ENCODE measurements at regions not wholly inside any gene's neighbourhood (a gene's known extent, or its start where the extent isn't known, plus 50 kb on each side); places are given as distances from the start of the nearest gene placed in this dataset.

- H3K4me3 ChIP-seq (ENCODE audit: control insufficient read depth, low read depth, low read length), result no peak overlapping the region
- TF ChIP-seq, protein P1, sequence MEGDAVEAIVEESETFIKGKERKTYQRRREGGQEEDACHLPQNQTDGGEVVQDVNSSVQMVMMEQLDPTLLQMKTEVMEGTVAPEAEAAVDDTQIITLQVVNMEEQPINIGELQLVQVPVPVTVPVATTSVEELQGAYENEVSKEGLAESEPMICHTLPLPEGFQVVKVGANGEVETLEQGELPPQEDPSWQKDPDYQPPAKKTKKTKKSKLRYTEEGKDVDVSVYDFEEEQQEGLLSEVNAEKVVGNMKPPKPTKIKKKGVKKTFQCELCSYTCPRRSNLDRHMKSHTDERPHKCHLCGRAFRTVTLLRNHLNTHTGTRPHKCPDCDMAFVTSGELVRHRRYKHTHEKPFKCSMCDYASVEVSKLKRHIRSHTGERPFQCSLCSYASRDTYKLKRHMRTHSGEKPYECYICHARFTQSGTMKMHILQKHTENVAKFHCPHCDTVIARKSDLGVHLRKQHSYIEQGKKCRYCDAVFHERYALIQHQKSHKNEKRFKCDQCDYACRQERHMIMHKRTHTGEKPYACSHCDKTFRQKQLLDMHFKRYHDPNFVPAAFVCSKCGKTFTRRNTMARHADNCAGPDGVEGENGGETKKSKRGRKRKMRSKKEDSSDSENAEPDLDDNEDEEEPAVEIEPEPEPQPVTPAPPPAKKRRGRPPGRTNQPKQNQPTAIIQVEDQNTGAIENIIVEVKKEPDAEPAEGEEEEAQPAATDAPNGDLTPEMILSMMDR (conservative IDR thresholded peaks at IDR 0.05; ENCODE audit: control insufficient read depth, insufficient read depth, low read depth, low read length), result no peak
- no peak for DNase-seq (ENCODE audit: low read depth)
Measured at GRCh38 chr2:51880153-51880552, 848.2 kb upstream of the NRXN1 start.

DNA sequence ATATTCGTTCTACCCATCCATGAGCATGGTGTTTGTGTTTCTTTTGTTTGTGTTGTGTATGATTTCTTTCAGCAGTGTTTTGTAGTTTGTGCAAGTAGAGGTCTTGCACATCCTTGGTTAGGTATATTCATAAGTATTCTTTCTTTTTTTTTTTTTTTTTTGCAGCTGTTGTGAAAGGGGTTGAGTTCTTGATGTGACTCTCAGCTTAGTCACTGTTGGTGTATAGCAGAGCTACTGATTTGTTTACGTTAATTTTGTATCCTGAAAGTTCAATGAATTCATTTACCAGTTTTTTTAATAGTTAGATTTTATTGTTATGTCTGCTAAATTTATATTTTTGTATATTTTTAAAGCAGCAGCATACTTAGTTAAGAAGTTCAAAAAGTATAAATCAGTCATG is 834.4 kb upstream of the NRXN1 start:
- TF ChIP-seq, protein P1 (conservative IDR thresholded peaks at IDR 0.05; ENCODE audit: control insufficient read depth, insufficient read depth, low read depth, low read length), result no peak
- DNase-seq (ENCODE audit: low read depth), result peak; percentile 57
- H3K4me3 ChIP-seq (ENCODE audit: control insufficient read depth, low read depth, low read length), result no peak overlapping the region

- no peak overlapping the region for H3K4me3 ChIP-seq (ENCODE audit: control insufficient read depth, low read depth, low read length)
- no peak for DNase-seq (ENCODE audit: low read depth)
- TF ChIP-seq, protein P1 (conservative IDR thresholded peaks at IDR 0.05; ENCODE audit: control insufficient read depth, insufficient read depth, low read depth, low read length), result no peak
Measured at GRCh38 chr2:51859260-51859659, 827.3 kb upstream of the NRXN1 start.

DNA sequence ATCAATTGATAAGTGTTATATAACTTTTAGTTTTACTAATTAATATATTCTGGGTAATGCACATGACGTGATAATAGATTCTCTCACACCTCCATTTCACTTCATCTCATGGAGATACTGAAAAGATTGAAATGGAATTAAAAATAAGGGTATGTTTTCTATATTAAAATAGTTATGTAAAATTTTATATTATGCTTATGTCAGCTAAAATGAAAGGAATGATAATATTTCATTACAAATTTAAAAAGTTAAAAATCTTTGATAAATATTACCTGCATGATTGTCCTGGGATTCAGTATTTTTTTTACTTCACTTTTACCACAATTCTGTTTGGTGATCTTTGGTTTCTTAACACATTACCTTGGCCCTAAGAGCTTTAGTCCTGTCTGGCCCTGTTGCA is 823.8 kb upstream of the NRXN1 start:
- no peak for DNase-seq (ENCODE audit: low read depth)
- TF ChIP-seq, protein P1 (conservative IDR thresholded peaks at IDR 0.05; ENCODE audit: control insufficient read depth, insufficient read depth, low read depth, low read length), result no peak
- H3K4me3 ChIP-seq (ENCODE audit: control insufficient read depth, low read depth, low read length), result no peak overlapping the region

DNA sequence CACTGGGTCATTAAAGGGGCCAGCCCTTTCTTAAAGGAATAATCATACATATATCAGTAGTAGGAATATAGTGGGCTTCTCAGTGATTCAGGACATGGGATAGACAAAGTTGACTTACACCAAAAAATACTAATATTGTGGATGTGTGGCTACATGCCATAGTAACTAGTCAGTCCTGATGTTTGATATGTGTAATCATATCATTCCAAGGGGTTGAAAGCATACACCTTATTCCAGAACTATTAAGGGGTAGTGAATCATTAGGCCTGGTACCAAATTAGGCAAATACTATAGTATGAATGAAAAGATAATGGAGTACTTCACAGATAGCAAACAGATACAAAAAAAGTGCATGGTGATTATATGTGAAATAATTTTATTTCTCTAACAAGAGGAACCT is 814.9 kb upstream of the NRXN1 start:
- DNase-seq (ENCODE audit: low read depth), result peak; percentile 1
- TF ChIP-seq, protein P1 (conservative IDR thresholded peaks at IDR 0.05; ENCODE audit: control insufficient read depth, insufficient read depth, low read depth, low read length), result no peak
- H3K4me3 ChIP-seq (ENCODE audit: control insufficient read depth, low read depth, low read length), result no peak overlapping the region

GRCh38 chr2:51846018-51846417 is 814.1 kb upstream of the NRXN1 start:
- DNase-seq (ENCODE audit: low read depth), result no peak
- TF ChIP-seq, protein P1 (conservative IDR thresholded peaks at IDR 0.05; ENCODE audit: control insufficient read depth, insufficient read depth, low read depth, low read length), result no peak
- H3K4me3 ChIP-seq (ENCODE audit: control insufficient read depth, low read depth, low read length), result no peak overlapping the region

DNA sequence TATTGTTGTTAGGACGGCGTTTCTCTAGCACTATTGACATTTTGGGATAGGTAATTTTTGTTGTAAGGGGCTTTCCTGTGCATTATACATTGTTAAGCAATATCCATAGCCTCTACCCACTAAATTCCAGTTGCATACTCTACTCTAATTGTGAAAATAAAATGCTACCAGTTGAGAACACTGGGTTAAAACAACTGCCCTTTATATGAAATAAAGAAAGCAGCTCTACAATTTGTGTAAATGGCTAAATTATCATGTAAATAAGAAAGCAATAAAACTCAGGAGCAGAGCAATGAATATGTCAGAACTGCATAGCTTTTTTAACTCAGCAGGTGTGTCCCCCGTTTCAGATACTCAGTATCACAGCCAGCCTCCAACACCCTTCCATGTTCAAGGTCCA is 812.7 kb upstream of the NRXN1 start:
- TF ChIP-seq, protein P1 (conservative IDR thresholded peaks at IDR 0.05; ENCODE audit: control insufficient read depth, insufficient read depth, low read depth, low read length), result no peak
- no peak for DNase-seq (ENCODE audit: low read depth)
- H3K4me3 ChIP-seq (ENCODE audit: control insufficient read depth, low read depth, low read length), result no peak overlapping the region
